ENCODE measurements at regions not wholly inside any gene's neighbourhood (a gene's known extent, or its start where the extent isn't known, plus 50 kb on each side); places are given as distances from the start of the nearest gene placed in this dataset.

GRCh38 chrX:25442499-25442898 lies 426.7 kb upstream of the ARX start:
- H3K79me2 ChIP-seq (replicated peaks; ENCODE audit: insufficient read depth): no peaks in the 10 kb centered on the region
- H2AFZ ChIP-seq: no peak overlapping the region
- no peaks in the 10 kb centered on the region for H3K9me3 Mint-ChIP-seq
- H4K20me1 ChIP-seq (replicated peaks; ENCODE audit: insufficient read depth): no peaks in the 10 kb centered on the region
- DNase-seq (ENCODE audit: low spot score): peak; percentile 6
- H3K36me3 Mint-ChIP-seq (ENCODE audit: low read depth): no peaks in the 10 kb centered on the region
- H3K4me2 ChIP-seq: no peak overlapping the region
- H3K36me3 ChIP-seq (ENCODE audit: insufficient read depth): no peaks in the 10 kb centered on the region
- H3K4me1 ChIP-seq (ENCODE audit: insufficient read depth): no peaks in the 10 kb centered on the region
- H3K4me3 ChIP-seq: no peak overlapping the region
- ATAC-seq: no peak
- H3K4me3 Mint-ChIP-seq: no peak overlapping the region
- no peaks in the 10 kb centered on the region for H3F3A ChIP-seq (replicated peaks; ENCODE audit: low read depth)
- no peaks in the 10 kb centered on the region for H3K27me3 ChIP-seq (ENCODE audit: insufficient read depth)
- H3K9me2 ChIP-seq (ENCODE audit: insufficient read depth): no peaks in the 10 kb centered on the region
- H3K4me1 Mint-ChIP-seq: no peaks in the 10 kb centered on the region
- peak; percentile 23 to 50; a peak in 3 of 4 replicates for TF ChIP-seq CTCF (conservative IDR thresholded peaks at IDR 0.05; ENCODE audit: low read depth in 2 of 2)
- no peak for TF ChIP-seq JUNB (IDR thresholded peaks at IDR 0.05; ENCODE audit: unreplicated experiment)
- H3K27ac ChIP-seq (ENCODE audit: low read depth): no peak overlapping the region
- H3K27ac Mint-ChIP-seq: no peak overlapping the region
- H3K27me3 Mint-ChIP-seq (ENCODE audit: insufficient read depth, low read depth, poor library complexity): no peaks in the 10 kb centered on the region

- Histone ChIP-seq H3K4me3 (no peak overlapping the region), H3K36me3 (ENCODE audit: insufficient read depth) (no peaks in the 10 kb centered on the region), H3F3A (replicated peaks; ENCODE audit: low read depth) (no peaks in the 10 kb centered on the region), H3K27me3 (ENCODE audit: insufficient read depth) (no peaks in the 10 kb centered on the region), H3K4me2 (no peak overlapping the region), H4K20me1 (replicated peaks; ENCODE audit: insufficient read depth) (no peaks in the 10 kb centered on the region), H2AFZ (no peak overlapping the region), H3K9me2 (ENCODE audit: insufficient read depth) (no peaks in the 10 kb centered on the region), H3K27ac (ENCODE audit: low read depth) (no peak overlapping the region), H3K79me2 (replicated peaks; ENCODE audit: insufficient read depth) (no peaks in the 10 kb centered on the region), H3K4me1 (ENCODE audit: insufficient read depth) (no peaks in the 10 kb centered on the region)
- ATAC-seq: no peak
- DNase-seq (ENCODE audit: low spot score): no peak
- H3K4me3 Mint-ChIP-seq: no peak overlapping the region
- H3K27ac Mint-ChIP-seq: no peak overlapping the region
- H3K9me3 Mint-ChIP-seq: no peaks in the 10 kb centered on the region
- no peaks in the 10 kb centered on the region for H3K36me3 Mint-ChIP-seq (ENCODE audit: low read depth)
- no peaks in the 10 kb centered on the region for H3K27me3 Mint-ChIP-seq (ENCODE audit: insufficient read depth, low read depth, poor library complexity)
- no peaks in the 10 kb centered on the region for H3K4me1 Mint-ChIP-seq
- TF ChIP-seq ZNF114 (CRISPR knock-in tag; IDR thresholded peaks at IDR 0.05): no peak
- TF ChIP-seq JUNB (IDR thresholded peaks at IDR 0.05; ENCODE audit: unreplicated experiment): no peak
- no peak for TF ChIP-seq ZNF462 (CRISPR knock-in tag; IDR thresholded peaks at IDR 0.05)
These were observed 417.5 kb upstream of the ARX start for GRCh38 chrX:25433307-25433706.
